Neural cell (in vitro differentiated cells): ENCODE measurements at regions not wholly inside any gene's neighbourhood (a gene's known extent, or its start where the extent isn't known, plus 50 kb on each side); places are given as distances from the start of the nearest gene placed in this dataset.

Experiments
- EP300 ChIP-seq: fragments of 450-650 bp; conservative IDR thresholded peaks from 2 replicates; pipeline ENCODE4 v1.6.1; 2014; ENCODE audit warnings: antibody characterized with exemption, mild to moderate bottlenecking, moderate library complexity; ENCODE audit not compliant: poor library complexity, severe bottlenecking
- EZH2 ChIP-seq: fragments of 200-600, 300-800 bp; shearing (Covaris generic), sonication (generic); IDR thresholded peaks from 2 replicates; pipeline ENCODE4 v1.6.1; 2014; ENCODE audit warnings: antibody characterized with exemption, low read length, borderline replicate concordance, mild to moderate bottlenecking; ENCODE audit not compliant: insufficient read depth, poor library complexity, severe bottlenecking
- POLR2AphosphoS5 ChIP-seq: IDR thresholded peaks from 2 replicates; pipeline ENCODE4 v1.6.1; 2012
- REST ChIP-seq: IDR thresholded peaks from 2 replicates; pipeline ENCODE4 v1.6.1; 2012; ENCODE audit warnings: borderline replicate concordance
- TAF1 ChIP-seq: IDR thresholded peaks from 2 replicates; pipeline ENCODE4 v1.6.1; 2012; ENCODE audit warnings: low read depth
- TF ChIP-seq, protein P1 (sequence below): fragments of 450-650 bp; IDR thresholded peaks from 2 replicates; pipeline ENCODE4 v1.5.1; 2014; ENCODE audit warnings: antibody characterized with exemption, mild to moderate bottlenecking, moderate library complexity; ENCODE audit not compliant: poor library complexity, severe bottlenecking

GRCh38 chr10:117690359-117690758 is 147.8 kb downstream of the EMX2 start:
- TF ChIP-seq, protein P1, sequence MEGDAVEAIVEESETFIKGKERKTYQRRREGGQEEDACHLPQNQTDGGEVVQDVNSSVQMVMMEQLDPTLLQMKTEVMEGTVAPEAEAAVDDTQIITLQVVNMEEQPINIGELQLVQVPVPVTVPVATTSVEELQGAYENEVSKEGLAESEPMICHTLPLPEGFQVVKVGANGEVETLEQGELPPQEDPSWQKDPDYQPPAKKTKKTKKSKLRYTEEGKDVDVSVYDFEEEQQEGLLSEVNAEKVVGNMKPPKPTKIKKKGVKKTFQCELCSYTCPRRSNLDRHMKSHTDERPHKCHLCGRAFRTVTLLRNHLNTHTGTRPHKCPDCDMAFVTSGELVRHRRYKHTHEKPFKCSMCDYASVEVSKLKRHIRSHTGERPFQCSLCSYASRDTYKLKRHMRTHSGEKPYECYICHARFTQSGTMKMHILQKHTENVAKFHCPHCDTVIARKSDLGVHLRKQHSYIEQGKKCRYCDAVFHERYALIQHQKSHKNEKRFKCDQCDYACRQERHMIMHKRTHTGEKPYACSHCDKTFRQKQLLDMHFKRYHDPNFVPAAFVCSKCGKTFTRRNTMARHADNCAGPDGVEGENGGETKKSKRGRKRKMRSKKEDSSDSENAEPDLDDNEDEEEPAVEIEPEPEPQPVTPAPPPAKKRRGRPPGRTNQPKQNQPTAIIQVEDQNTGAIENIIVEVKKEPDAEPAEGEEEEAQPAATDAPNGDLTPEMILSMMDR, result no peak
- TF ChIP-seq REST (no peak), POLR2AphosphoS5 (no peak), EZH2 (no peak), TAF1 (no peak), EP300 (no peak)
